Endothelial cell of umbilical vein (primary cell): ENCODE measurements at regions not wholly inside any gene's neighbourhood (a gene's known extent, or its start where the extent isn't known, plus 50 kb on each side); places are given as distances from the start of the nearest gene placed in this dataset.

Source experiments
- BruUV-seq: library from RNA; stranded (reverse); fragments of 400-500 nt; replicated peaks from 2 replicates; lab custom pipeline; 2021; lab: Mats Ljungman, UMichigan
- CTCF ChIA-PET: fragments of 300-600, 350-600 bp; sonication (Branson Sonifier 250); formaldehyde crosslinking; loops from one replicate; lab custom pipeline; 2021; ENCODE audit warnings: antibody characterized with exemption, inconsistent platforms; lab: Charles Lee
- POLR2A ChIA-PET: fragments of 300-600, 350-600 bp; sonication (Branson Sonifier 250); formaldehyde crosslinking; loops from one replicate; lab custom pipeline; 2021; ENCODE audit warnings: antibody characterized with exemption, inconsistent platforms; lab: Charles Lee
- DNase-seq: peaks from one replicate; pipeline ENCODE4 v3.0.0-alpha.2; 2011; ENCODE audit warnings: low read depth, low spot score
- FAIRE-seq: peaks from 2 replicates; lab custom pipeline; 2011; peaks lifted over from hg19 to GRCh38; lab: Jason Lieb, UNC
- H2AFZ ChIP-seq: 2 replicates; pipeline ENCODE4 v1.6.0; 2012; ENCODE audit warnings: low read depth, low read length, control low read depth, inconsistent platforms
- H3K27ac ChIP-seq: 2 replicates; pipeline ENCODE4 v1.5.1; 2011; ENCODE audit warnings: low read depth, mild to moderate bottlenecking, control low read depth, low read length, moderate library complexity; ENCODE audit not compliant: insufficient read depth
- H3K27me3 ChIP-seq, 2 experiments: 2 replicates each; pipeline versions ENCODE4 v1.6.0 to v1.6.1; 2011; ENCODE audit warnings: low read length in 2 of 2, mixed read lengths in 1 of 2; ENCODE audit not compliant: control insufficient read depth in 2 of 2, insufficient read depth in 2 of 2
- H3K36me3 ChIP-seq, 2 experiments: 2 replicates in 1 of 2; 3 replicates in 1 of 2; pipeline ENCODE4 v1.5.1; 2011; ENCODE audit warnings: low read length in 2 of 2, mild to moderate bottlenecking in 1 of 2, moderate library complexity in 1 of 2; ENCODE audit not compliant: control insufficient read depth in 2 of 2, insufficient read depth in 2 of 2; ENCODE audit errors: extremely low read depth in 1 of 2
- H3K4me1 ChIP-seq: 3 replicates; pipeline ENCODE4 v1.5.1; 2011; ENCODE audit warnings: mild to moderate bottlenecking, low read length; ENCODE audit not compliant: control insufficient read depth, insufficient read depth; ENCODE audit errors: extremely low read depth
- H3K4me2 ChIP-seq: 2 replicates; pipeline ENCODE4 v1.6.1; 2011; ENCODE audit warnings: low read length, control low read depth, mixed read lengths; ENCODE audit not compliant: insufficient read depth
- H3K4me3 ChIP-seq, 3 experiments: fragments of 200-600 bp in 1 of 3; sonication (generic), shearing (Covaris generic) in 1 of 3; replicated peaks in 1 of 3; 2 replicates each; pipeline ENCODE4 v1.5.1; 2011 to 2016; ENCODE audit warnings: control low read depth in 3 of 3, low read length in 3 of 3, mild to moderate bottlenecking in 2 of 3, inconsistent platforms in 1 of 3, low read depth in 1 of 3, moderate library complexity in 1 of 3; ENCODE audit not compliant: insufficient read depth in 1 of 3
- H3K79me2 ChIP-seq: 2 replicates; pipeline ENCODE4 v1.6.0; 2012; ENCODE audit warnings: low read length, inconsistent platforms; ENCODE audit not compliant: control insufficient read depth, insufficient read depth
- H3K9ac ChIP-seq: replicated peaks from 2 replicates; pipeline ENCODE3; 2011; ENCODE audit warnings: low read length, control low read depth; ENCODE audit not compliant: insufficient read depth; ENCODE audit errors: extremely low read depth
- H3K9me1 ChIP-seq: replicated peaks from 3 replicates; pipeline ENCODE4 v1.6.0; 2011; ENCODE audit warnings: mild to moderate bottlenecking, low read length; ENCODE audit not compliant: control insufficient read depth, insufficient read depth; ENCODE audit errors: extremely low read depth
- H3K9me3 ChIP-seq: replicated peaks from 2 replicates; pipeline ENCODE4 v1.5.1; 2012; ENCODE audit warnings: low read length, inconsistent platforms; ENCODE audit not compliant: control insufficient read depth, insufficient read depth
- H4K20me1 ChIP-seq: replicated peaks from 2 replicates; pipeline ENCODE3; 2011; ENCODE audit warnings: mild to moderate bottlenecking, low read length; ENCODE audit not compliant: control insufficient read depth, insufficient read depth; ENCODE audit errors: extremely low read depth
- CTCF ChIP-seq, 2 donors: IDR thresholded peaks; 1 replicate in 1 of 2; 2 replicates in 1 of 2; pipeline ENCODE4 v1.5.1; 2011; ENCODE audit warnings: low read length in 2 of 2, mild to moderate bottlenecking in 2 of 2, moderate library complexity in 2 of 2, control low read depth in 1 of 2, inconsistent platforms in 1 of 2, low read depth in 1 of 2; ENCODE audit not compliant: insufficient read depth in 1 of 2; ENCODE audit errors: extremely low read depth in 1 of 2
- EZH2 ChIP-seq: IDR thresholded peaks from 2 replicates; pipeline ENCODE4 v1.6.1; 2012; ENCODE audit warnings: borderline replicate concordance, low read depth, mild to moderate bottlenecking, moderate library complexity, low read length, inconsistent platforms; ENCODE audit not compliant: severe bottlenecking
- FOS ChIP-seq: IDR thresholded peaks from 2 replicates; pipeline ENCODE4 v1.6.1; 2011; ENCODE audit warnings: mild to moderate bottlenecking, low read length, moderate library complexity, borderline replicate concordance; ENCODE audit not compliant: insufficient read depth
- GATA2 ChIP-seq: IDR thresholded peaks from 2 replicates; pipeline ENCODE4 v1.7.0; 2011; ENCODE audit warnings: low read depth, mild to moderate bottlenecking, moderate library complexity, mixed read lengths, low read length; ENCODE audit not compliant: insufficient read length, insufficient read depth
- JUN ChIP-seq: IDR thresholded peaks from 2 replicates; pipeline ENCODE4 v1.6.1; 2011; ENCODE audit warnings: borderline replicate concordance, low read depth; ENCODE audit not compliant: insufficient read length, insufficient read depth
- MYC ChIP-seq: IDR thresholded peaks from one replicate; pipeline ENCODE4 v1.6.1; 2011; ENCODE audit warnings: mild to moderate bottlenecking, low read depth, low read length
- POLR2A ChIP-seq: IDR thresholded peaks from 2 replicates; pipeline ENCODE4 v1.6.1; 2012; ENCODE audit warnings: low read depth, mild to moderate bottlenecking, control low read depth, low read length
- POLR2AphosphoS5 ChIP-seq: IDR thresholded peaks from 2 replicates; pipeline ENCODE4 v1.6.1; 2012; ENCODE audit warnings: low read depth, mild to moderate bottlenecking, control low read depth, low read length, moderate library complexity; ENCODE audit not compliant: insufficient read depth
- dilution Hi-C: fragments of 300-500 bp; cut with MboI; formaldehyde crosslinking; loops from one replicate; pipeline ENCODE4 v1.15.0; 2019; ENCODE audit warnings: low sequenced_read_pairs; ENCODE audit not compliant: extremely low pct_ligation_motif_present
- intact Hi-C: fragments of 100-400 bp; cut with micrococcal nuclease; formaldehyde crosslinking; loops from one replicate; pipeline ENCODE4 v1.10.0; 2022
- TF ChIP-seq, protein P1 (sequence below): IDR thresholded peaks from 2 replicates; pipeline ENCODE4 v1.6.1; 2011; ENCODE audit not compliant: insufficient read depth, insufficient read length

DNA sequence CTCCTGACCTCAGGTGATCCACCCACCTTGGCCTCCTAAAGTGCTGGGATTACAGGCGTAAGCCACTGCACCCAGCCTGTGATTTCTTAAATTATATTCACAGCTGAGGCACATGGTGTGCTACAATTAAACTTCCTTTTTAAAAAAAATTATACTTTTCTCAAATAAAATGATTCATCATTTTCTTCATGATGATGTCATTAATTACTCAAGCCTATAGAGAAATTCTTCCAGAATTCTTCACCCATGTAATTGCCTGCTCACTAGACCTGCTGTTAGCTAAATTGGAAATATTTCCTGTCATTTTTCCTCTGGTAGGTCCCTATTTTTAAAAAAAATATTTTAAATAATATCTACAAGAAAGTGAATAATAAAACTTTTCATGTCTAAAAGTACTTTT, 440.0 kb upstream of the ANO3 start:
- CTCF ChIA-PET: no interaction called here
- no peaks in the 10 kb centered on the region for H3K79me2 ChIP-seq
- H3K36me3 ChIP-seq: no peaks in the 10 kb centered on the region
- H3K9ac ChIP-seq: no peak overlapping the region
- H4K20me1 ChIP-seq: no peaks in the 10 kb centered on the region
- DNase-seq: no peak
- H3K27ac ChIP-seq: no peak overlapping the region
- no peaks in the 10 kb centered on the region for H3K4me1 ChIP-seq
- no peak overlapping the region for H2AFZ ChIP-seq
- FAIRE-seq: no peak
- intact Hi-C loops: no loop called here
- no peaks in the 10 kb centered on the region for H3K9me3 ChIP-seq
- dilution Hi-C loops: no loop called here
- BruUV-seq: no TSS peak
- TF ChIP-seq JUN (no peak), MYC (no peak), POLR2AphosphoS5 (no peak), EZH2 (no peak)
- TF ChIP-seq, protein P1, sequence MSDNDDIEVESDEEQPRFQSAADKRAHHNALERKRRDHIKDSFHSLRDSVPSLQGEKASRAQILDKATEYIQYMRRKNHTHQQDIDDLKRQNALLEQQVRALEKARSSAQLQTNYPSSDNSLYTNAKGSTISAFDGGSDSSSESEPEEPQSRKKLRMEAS: no peak
- POLR2A ChIA-PET: no interaction called here
- no peaks in the 10 kb centered on the region for H3K9me1 ChIP-seq
- H3K27me3 ChIP-seq: no peaks in the 10 kb centered on the region
- no peak overlapping the region for H3K4me2 ChIP-seq
- H3K4me3 ChIP-seq: no peak overlapping the region

GRCh38 chr11:25899617-25900160, 432.2 kb upstream of the ANO3 start:
- H3K4me1 ChIP-seq: no peaks in the 10 kb centered on the region
- H3K9me1 ChIP-seq: no peaks in the 10 kb centered on the region
- H3K4me2 ChIP-seq: no peak overlapping the region
- dilution Hi-C loops (no loop called here), intact Hi-C loops (no loop called here)
- no peak for TF ChIP-seq EZH2
- no peak for TF ChIP-seq POLR2AphosphoS5
- TF ChIP-seq POLR2A: no peak
- no peak for TF ChIP-seq GATA2
- no peak for TF ChIP-seq JUN
- TF ChIP-seq, protein P1: no peak
- TF ChIP-seq MYC: no peak
- TF ChIP-seq CTCF (IDR thresholded peaks at IDR 0.05; ENCODE audit: extremely low read depth in 1 of 2, insufficient read depth in 1 of 2, low read depth in 1 of 2, low read length in 2 of 2): no peak
- TF ChIP-seq FOS: no peak
- POLR2A ChIA-PET: no interaction called here
- CTCF ChIA-PET: no interaction called here
- H3K4me3 ChIP-seq: no peak overlapping the region
- no peaks in the 10 kb centered on the region for H3K27me3 ChIP-seq
- no peaks in the 10 kb centered on the region for H3K9me3 ChIP-seq
- BruUV-seq: no TSS peak
- no peak for FAIRE-seq
- H3K9ac ChIP-seq: no peak overlapping the region
- H4K20me1 ChIP-seq: no peaks in the 10 kb centered on the region
- no peaks in the 10 kb centered on the region for H3K36me3 ChIP-seq
- H3K27ac ChIP-seq: no peak overlapping the region
- H2AFZ ChIP-seq: no peak overlapping the region
- no peaks in the 10 kb centered on the region for H3K79me2 ChIP-seq
- no peak for DNase-seq
